Liver (tissue), 3 donors: ENCODE measurements at regions not wholly inside any gene's neighbourhood (a gene's known extent, or its start where the extent isn't known, plus 50 kb on each side); places are given as distances from the start of the nearest gene placed in this dataset.

Experiments
- EGR1 ChIP-seq, 2 donors: IDR thresholded peaks; 2 replicates each; pipeline ENCODE4 v1.6.1; 2016 to 2018; ENCODE audit warnings: antibody characterized with exemption in 2 of 2, low read depth in 2 of 2
- FOXA1 ChIP-seq: IDR thresholded peaks from 2 replicates; pipeline ENCODE4 v1.6.1; 2016; ENCODE audit warnings: antibody characterized with exemption
- GABPA ChIP-seq, 2 donors: IDR thresholded peaks in 1 of 2; conservative IDR thresholded peaks in 1 of 2; 2 replicates each; pipeline ENCODE4 v1.6.1; 2016; ENCODE audit warnings: antibody characterized with exemption in 2 of 2, mild to moderate bottlenecking in 1 of 2, moderate library complexity in 1 of 2
- TAF1 ChIP-seq: conservative IDR thresholded peaks from 2 replicates; pipeline ENCODE4 v1.6.1; 2016; ENCODE audit warnings: antibody characterized with exemption, mild to moderate bottlenecking
- TF ChIP-seq, protein P1 (sequence below): fragments of 150-350 bp; IDR thresholded peaks from 2 replicates; pipeline ENCODE4 v1.5.1; 2017; ENCODE audit warnings: improper control_type of control experiment, low read depth, low read length; ENCODE audit not compliant: missing input control
- TF ChIP-seq, protein P2 (sequence below): IDR thresholded peaks from 2 replicates; pipeline ENCODE4 v1.6.1; 2016; ENCODE audit warnings: antibody characterized with exemption
- donor health status: healthy.
- donor health status: healthy.

DNA sequence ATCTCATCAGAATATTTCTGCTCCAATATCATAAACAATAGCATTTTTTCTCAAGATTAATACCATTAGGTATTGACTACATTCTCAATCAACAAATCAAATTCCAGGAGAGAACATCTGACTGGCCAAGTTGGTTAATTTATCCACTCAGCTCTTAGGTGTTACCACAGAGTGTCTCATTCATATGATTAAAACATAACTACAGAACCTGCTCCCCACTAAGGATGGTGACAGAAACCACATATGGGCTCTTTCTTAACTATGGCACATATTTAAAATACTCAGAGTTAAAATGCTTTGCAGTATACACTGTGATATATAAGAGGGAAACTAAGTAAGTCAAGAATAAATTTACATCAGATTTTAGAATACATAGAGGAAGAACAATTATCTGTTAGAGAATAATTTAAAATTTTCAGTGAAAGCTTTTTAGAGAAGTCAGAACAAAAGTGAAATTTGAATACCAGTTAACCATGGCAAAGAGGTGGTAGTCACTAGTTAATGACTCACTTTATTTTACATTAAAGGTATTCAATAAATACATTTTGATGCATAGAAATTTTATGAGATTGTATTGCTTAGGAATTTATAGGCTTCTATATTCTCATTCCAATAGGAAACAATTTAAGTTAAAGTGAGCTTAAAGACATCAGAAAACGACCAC is 1120.8 kb upstream of the TMEFF2 start:
- TF ChIP-seq, protein P1, sequence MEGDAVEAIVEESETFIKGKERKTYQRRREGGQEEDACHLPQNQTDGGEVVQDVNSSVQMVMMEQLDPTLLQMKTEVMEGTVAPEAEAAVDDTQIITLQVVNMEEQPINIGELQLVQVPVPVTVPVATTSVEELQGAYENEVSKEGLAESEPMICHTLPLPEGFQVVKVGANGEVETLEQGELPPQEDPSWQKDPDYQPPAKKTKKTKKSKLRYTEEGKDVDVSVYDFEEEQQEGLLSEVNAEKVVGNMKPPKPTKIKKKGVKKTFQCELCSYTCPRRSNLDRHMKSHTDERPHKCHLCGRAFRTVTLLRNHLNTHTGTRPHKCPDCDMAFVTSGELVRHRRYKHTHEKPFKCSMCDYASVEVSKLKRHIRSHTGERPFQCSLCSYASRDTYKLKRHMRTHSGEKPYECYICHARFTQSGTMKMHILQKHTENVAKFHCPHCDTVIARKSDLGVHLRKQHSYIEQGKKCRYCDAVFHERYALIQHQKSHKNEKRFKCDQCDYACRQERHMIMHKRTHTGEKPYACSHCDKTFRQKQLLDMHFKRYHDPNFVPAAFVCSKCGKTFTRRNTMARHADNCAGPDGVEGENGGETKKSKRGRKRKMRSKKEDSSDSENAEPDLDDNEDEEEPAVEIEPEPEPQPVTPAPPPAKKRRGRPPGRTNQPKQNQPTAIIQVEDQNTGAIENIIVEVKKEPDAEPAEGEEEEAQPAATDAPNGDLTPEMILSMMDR = no peak
- no peak for TF ChIP-seq EGR1 (IDR thresholded peaks at IDR 0.05; ENCODE audit: low read depth in 2 of 2)
- no peak for TF ChIP-seq TAF1
- no peak for TF ChIP-seq FOXA1
- no peak for TF ChIP-seq GABPA (IDR thresholded peaks at IDR 0.05 in 1 of 2, conservative IDR thresholded peaks at IDR 0.05 in 1 of 2)
- TF ChIP-seq, protein P2, sequence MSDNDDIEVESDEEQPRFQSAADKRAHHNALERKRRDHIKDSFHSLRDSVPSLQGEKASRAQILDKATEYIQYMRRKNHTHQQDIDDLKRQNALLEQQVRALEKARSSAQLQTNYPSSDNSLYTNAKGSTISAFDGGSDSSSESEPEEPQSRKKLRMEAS = no peak
